Activated T-helper 1 cell treated with anti-CD3 and anti-CD28 coated beads, Interleukin-12 subunit alpha, Interleukin-12 subunit beta, Interleukin-2, Interleukin-4 antibody, amounts not matched to agents 30 ng/mL and 10 ng/mL and 1 ng/mL, durations not matched to agents 14 hours and 24 hours and 36 hours (primary cell): ENCODE measurements at regions not wholly inside any gene's neighbourhood (a gene's known extent, or its start where the extent isn't known, plus 50 kb on each side); places are given as distances from the start of the nearest gene placed in this dataset.

Experiments used
- DNase-seq: peaks from one replicate; pipeline ENCODE4 v3.0.0; 2021; ENCODE audit warnings: low spot score
- H3K27ac Mint-ChIP-seq: one replicate; pipeline ENCODE4 v1.8.0; 2021; ENCODE audit warnings: mild to moderate bottlenecking, mixed read lengths
- H3K27me3 Mint-ChIP-seq: one replicate; pipeline ENCODE4 v1.8.0; 2022; ENCODE audit warnings: mild to moderate bottlenecking, moderate library complexity, mixed read lengths; ENCODE audit not compliant: insufficient read depth
- H3K36me3 Mint-ChIP-seq: one replicate; pipeline ENCODE4 v1.8.0; 2021; ENCODE audit warnings: low read depth, mixed read lengths
- H3K4me1 Mint-ChIP-seq: one replicate; pipeline ENCODE4 v1.8.0; 2021; ENCODE audit warnings: low read depth, mixed read lengths
- H3K4me3 Mint-ChIP-seq: one replicate; pipeline ENCODE4 v1.8.0; 2021; ENCODE audit warnings: mild to moderate bottlenecking, moderate library complexity, mixed read lengths
- H3K9me3 Mint-ChIP-seq: one replicate; pipeline ENCODE4 v1.8.0; 2021; ENCODE audit warnings: mixed read lengths
- intact Hi-C: fragments of 100-400 bp; cut with micrococcal nuclease; formaldehyde crosslinking; loops from one replicate; pipeline ENCODE4 v1.15.1; 2024

DNA sequence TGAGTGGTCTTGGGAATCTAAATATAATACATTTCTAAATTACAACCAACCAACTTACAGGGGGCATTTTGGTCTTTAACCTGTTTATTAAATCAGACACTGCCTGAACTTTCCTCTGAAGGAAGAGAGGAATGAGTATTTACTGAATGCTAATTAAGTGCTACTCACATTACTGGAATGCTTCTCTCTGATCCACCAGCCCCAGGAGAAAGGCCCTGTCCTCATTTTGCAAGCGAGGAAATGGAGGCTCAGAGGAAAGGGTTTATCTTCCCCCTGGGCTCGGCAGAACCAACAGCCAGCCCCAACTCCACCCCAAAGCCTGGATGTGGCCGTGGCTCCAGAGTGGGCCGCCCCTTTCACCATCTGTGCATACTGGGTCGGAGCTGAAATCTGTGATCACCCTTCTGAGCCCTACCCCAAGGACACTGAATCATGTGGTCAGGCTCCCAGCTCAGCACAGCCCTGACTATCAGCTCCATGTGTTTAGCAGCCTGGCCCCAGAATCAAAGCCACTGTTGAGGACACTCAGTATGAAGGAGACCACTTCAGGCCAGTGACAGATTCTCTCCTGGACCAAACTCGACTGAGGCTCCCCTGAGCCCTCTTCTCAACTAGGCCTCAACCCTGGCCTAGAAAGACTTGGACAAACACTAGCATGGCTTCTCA, 56.7 kb upstream of the ENPP6 start:
- Mint-ChIP-seq H3K27ac (no peak overlapping the region), H3K36me3 (peaks cover 16% of the 10 kb centered on the region), H3K9me3 (peaks cover 27% of the 10 kb centered on the region), H3K4me1 (peaks cover 76% of the 10 kb centered on the region), H3K27me3 (no peaks in the 10 kb centered on the region), H3K4me3 (no peak overlapping the region)
- intact Hi-C loops, result no loop called here
- DNase-seq, result no peak

DNA sequence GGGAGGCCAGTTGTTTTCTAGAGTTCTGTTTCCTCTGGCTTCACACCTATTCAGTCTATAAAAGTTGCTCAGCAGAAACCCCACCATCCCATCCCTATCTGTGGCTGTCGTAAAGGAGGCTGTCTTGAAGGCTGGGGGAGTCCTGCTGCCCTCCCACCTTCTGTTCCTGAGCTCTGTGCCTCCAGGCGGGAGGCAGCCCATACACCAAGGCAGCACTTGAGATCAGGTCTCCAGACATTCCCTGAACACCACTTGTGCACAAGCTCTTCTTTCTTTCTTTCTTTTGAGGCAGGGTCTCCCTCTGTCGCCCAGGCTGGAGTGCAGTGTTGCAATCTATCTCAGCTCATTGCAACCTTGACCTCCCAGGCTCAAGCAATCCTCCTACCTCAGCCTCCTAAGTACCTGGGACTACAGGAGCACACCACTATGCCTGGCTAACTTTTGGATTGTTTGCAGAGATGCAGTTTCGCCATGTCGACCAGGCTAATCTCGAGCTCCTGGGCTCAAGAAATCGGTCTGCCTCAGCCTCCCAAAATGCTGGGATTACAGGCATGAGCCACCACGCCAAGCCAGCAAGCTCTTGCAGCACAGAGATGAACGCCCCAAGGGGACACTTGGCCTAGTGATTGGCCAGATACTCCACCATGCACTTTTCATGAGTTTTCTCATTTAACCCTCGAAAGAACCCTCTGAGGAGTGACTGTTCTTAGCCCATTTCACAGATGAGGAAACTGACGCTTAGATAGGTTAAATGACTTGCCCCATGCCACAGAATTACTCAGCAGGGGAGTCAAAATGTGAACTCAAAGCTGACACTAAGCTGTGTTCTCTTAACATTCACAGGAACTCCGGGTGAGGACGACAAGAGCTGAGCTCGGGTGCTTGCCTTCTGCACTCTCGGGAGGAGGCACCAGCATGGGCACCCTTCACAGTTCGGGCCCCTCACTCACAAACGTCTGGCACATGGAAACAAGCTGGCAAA, 55.8 kb upstream of the ENPP6 start:
- Mint-ChIP-seq H3K4me1 (peaks cover 79% of the 10 kb centered on the region), H3K27ac (peak overlapping the region; percentile 49), H3K27me3 (no peaks in the 10 kb centered on the region), H3K36me3 (peaks cover 12% of the 10 kb centered on the region), H3K4me3 (no peak overlapping the region), H3K9me3 (peaks cover 22% of the 10 kb centered on the region)
- intact Hi-C loops, result no loop called here
- DNase-seq, result no peak

DNA sequence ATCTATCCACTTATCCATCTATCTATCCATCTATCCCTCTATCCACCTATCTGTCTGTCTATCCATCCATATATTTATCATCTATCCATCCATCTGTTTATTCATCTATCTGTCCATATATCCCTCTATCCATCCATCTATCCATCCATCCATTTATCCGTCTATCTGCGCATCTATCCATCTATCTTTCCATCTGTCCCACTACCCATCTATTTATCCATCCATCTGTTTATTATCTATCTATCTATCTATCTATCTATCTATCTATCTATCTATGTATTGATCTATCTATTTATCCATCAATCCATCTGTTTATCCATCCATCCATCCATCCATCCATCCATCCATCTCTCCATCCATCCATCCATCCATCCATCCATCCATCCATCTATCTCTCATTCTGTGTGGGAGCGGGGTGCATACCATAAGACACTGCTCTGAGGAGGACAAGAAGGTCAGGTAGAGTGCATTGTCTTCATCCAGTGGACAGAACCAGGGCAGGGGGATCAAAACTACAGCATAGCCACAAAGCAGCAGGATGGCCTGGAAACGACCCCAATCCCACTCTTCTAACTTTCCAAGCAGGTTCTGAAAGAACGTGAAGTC, 53.2 kb upstream of the ENPP6 start:
- no peaks in the 10 kb centered on the region for H3K27me3 Mint-ChIP-seq
- intact Hi-C loops, result no loop called here
- H3K27ac Mint-ChIP-seq, result peak overlapping the region; percentile 68
- peaks cover 2% of the 10 kb centered on the region for H3K9me3 Mint-ChIP-seq
- H3K4me3 Mint-ChIP-seq, result no peak overlapping the region
- peaks cover 83% of the 10 kb centered on the region for H3K4me1 Mint-ChIP-seq
- peaks cover 5% of the 10 kb centered on the region for H3K36me3 Mint-ChIP-seq
- DNase-seq, result no peak

DNA sequence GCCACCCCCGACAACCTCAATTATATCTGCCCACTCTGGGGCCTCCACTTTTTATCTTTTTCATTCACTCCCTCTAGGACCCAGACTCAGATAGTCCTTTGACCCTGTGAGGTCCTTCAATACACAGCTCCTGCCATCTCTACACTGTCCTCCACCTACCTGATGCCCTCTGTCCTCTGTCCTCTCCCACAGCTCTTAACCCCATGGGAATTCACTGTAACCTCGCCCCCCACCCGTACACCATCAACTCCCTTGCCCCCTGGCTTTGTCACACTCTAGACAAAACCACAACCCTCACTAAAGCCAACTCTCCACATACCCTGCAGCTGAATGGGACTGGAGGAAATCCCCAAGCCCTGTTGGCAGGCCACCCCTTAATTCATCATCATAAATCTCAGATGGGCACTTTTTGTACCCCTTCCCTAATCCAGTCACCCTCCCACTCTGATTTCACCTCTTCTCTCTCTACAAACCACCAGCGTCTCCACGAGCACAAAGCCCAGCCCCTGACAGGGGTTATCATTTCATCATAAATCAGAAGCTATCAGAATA, 52.3 kb upstream of the ENPP6 start:
- Mint-ChIP-seq H3K4me3 (no peak overlapping the region), H3K36me3 (peaks cover under 1% of the 10 kb centered on the region), H3K27ac (peak overlapping the region; percentile 68), H3K4me1 (peaks cover 87% of the 10 kb centered on the region), H3K9me3 (no peaks in the 10 kb centered on the region), H3K27me3 (no peaks in the 10 kb centered on the region)
- DNase-seq, result no peak
- intact Hi-C loops, result loop anchor here (10.0 kb wide), 1 partner anchor 715 kb away; no protein-coding TSS in a partner anchor

DNA sequence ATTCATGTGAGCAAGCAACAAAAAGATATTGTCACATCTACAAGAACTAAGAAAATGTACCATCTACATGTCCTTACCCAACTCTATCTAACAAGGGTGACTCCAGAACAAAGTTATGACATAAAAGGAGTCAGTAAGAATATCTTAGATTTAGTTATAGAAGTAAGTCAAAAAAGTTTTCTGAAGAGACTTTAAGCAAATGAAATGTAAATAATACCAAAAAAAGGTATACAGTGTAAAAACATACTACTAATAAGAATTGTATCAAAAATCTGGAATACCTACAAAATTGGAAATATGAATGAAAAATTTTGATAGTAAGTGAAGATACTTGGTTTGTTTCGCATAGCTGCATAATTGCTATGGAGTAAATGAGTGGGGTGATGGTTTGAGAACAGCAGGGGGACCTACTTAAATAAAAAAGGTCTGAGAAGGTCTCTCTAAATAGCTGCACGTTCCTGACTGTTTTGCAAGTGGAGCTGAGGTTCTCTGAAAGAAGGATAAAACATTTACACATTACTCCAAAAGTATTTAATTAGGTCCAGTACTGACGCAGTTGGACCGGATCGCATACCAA, 51.0 kb upstream of the ENPP6 start:
- H3K4me1 Mint-ChIP-seq, result peaks cover 84% of the 10 kb centered on the region
- no peak for DNase-seq
- H3K36me3 Mint-ChIP-seq, result no peaks in the 10 kb centered on the region
- intact Hi-C loops, result loop anchor here (1.0 to 10.0 kb wide), 12 partner anchors 13 to 716 kb away; partner anchors contain the start of gene IRF2
- peak overlapping the region; percentile 94 for H3K27ac Mint-ChIP-seq
- H3K9me3 Mint-ChIP-seq, result no peaks in the 10 kb centered on the region
- H3K27me3 Mint-ChIP-seq, result no peaks in the 10 kb centered on the region
- H3K4me3 Mint-ChIP-seq, result peak overlapping the region; percentile 75

DNA sequence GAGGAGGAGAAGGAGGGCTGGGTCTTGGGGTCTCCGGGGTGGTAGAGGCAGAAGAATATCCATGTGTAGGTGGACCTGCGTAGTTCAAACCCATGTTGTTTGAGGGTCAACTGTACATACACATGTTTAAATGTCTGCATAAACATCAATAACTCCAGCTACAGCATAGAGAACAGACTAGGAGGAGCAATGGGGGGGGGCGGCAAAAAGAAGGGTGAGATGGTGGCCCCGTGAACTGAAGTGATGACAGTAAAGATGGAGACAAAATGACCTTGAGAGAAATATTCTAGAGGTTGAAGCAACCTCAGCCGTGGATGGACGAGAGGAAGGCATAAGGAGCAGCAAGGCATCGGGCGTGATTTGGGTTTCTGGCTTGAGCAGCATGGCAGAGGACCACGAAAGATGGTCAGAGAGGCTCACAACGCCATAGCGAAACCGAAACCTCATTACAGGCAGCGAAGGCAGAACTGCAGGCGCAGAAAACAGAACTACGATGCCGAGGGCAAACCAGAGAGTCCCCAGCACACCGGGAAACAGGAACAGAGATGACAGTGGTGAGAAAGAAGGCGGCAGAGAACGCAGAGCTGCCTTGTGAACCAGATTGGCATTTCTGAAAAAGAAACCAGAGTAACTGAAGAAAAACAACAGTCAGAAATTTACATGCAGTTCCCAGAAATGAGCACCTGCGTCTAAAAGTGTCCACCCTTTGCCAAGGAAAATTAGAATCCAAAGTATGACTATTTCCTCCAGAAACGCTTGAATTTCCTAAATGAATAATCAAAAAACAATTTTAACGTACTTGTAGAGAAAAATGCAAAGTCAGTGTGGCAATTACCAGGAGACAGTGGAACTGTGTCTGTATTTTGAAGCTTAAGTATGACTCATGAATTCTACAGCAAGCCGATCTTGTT, 50.3 kb upstream of the ENPP6 start:
- peak overlapping the region; percentile 75 for H3K4me3 Mint-ChIP-seq
- H3K36me3 Mint-ChIP-seq, result no peaks in the 10 kb centered on the region
- peak; percentile 81 for DNase-seq
- H3K27ac Mint-ChIP-seq, result peak overlapping the region; percentile 94
- no peaks in the 10 kb centered on the region for H3K27me3 Mint-ChIP-seq
- peaks cover 84% of the 10 kb centered on the region for H3K4me1 Mint-ChIP-seq
- no peaks in the 10 kb centered on the region for H3K9me3 Mint-ChIP-seq
- intact Hi-C loops, result loop anchor here (1.0 to 10.0 kb wide), 12 partner anchors 13 to 717 kb away; partner anchors contain the start of gene IRF2
